ENCODE measurements at regions not wholly inside any gene's neighbourhood (a gene's known extent, or its start where the extent isn't known, plus 50 kb on each side); places are given as distances from the start of the nearest gene placed in this dataset.
A peak's percentile ranks its signal among the peaks of the same experiment; 100 is the strongest.

DNA sequence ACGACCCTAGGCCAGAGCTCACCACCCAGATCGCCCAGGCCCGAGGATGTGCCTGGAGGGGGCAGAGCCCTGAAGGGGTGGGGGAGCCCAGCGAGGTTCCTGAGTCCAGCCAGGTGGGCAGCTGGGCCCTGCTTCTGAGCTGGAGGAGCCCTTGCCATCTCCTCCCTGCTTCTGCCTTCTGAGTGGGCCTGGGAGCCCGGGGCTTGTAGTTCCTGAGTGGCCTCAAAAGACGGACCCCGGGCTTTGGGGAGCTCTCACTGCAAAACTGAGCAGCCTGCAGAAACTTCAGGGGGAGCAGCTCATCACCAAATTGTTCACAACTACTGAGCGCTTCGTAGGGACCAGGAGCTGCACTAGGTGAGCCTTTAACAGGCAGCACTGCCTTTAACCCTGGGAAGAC, 112.1 kb downstream of the NCOR2 start:
- Histone ChIP-seq H3K36me3 (ENCODE audit: control insufficient read depth, insufficient read depth, low read length) (peaks cover 10% of the 10 kb centered on the region), H4K20me1 (ENCODE audit: control insufficient read depth, extremely low read depth, insufficient read depth, low read length) (no peaks in the 10 kb centered on the region)

DNA sequence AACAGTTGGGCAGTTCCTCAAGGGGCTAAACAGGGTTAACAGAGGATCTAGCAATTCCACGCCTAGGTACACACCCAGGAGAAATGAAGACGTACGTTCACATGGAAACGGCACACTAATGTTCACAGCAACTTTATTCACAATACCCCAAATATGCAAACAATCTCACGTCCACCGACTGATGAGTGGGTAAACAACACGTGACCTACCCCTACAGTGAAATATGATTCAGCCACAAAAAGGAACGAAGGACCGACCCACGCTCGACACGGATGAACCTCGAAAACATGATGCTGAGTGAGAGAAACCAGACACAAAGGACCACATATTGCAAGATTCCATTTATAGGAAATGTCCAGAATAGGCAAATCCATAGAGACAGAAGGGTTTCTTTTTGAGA, 112.7 kb downstream of the NCOR2 start:
- no peak overlapping the region for H3K4me3 ChIP-seq (replicated peaks in 1 of 4; ENCODE audit: control extremely low read depth in 1 of 4, insufficient read depth in 1 of 4, low read depth in 3 of 4, low read length in 4 of 4)
- peaks cover 29% of the 10 kb centered on the region for H3K4me1 ChIP-seq (ENCODE audit: control insufficient read depth, extremely low read depth, insufficient read depth, low read length)
- H3K36me3 ChIP-seq (ENCODE audit: control insufficient read depth, insufficient read depth, low read length) = peaks cover 8% of the 10 kb centered on the region
- H3K27me3 ChIP-seq (ENCODE audit: control insufficient read depth, insufficient read depth, low read length) = no peaks in the 10 kb centered on the region
- H3K4me2 ChIP-seq (ENCODE audit: extremely low read depth, insufficient read depth, low read length) = no peak overlapping the region
- no peaks in the 10 kb centered on the region for H3K9me3 ChIP-seq (ENCODE audit: control insufficient read depth, insufficient read depth, low read depth, low read length)
- H3K27ac ChIP-seq (ENCODE audit: insufficient read depth, low read length) = no peak overlapping the region
- H3K79me2 ChIP-seq (ENCODE audit: control insufficient read depth, insufficient read depth, low read length) = no peaks in the 10 kb centered on the region
- DNase-seq (ENCODE audit: low read depth in 2 of 2) = peak in 1 of 2 donors; percentile 63
- no peak overlapping the region for H2AFZ ChIP-seq (ENCODE audit: low read length)
- no peak overlapping the region for H3K9ac ChIP-seq (ENCODE audit: insufficient read depth, low read length)
- TF ChIP-seq CTCF (conservative IDR thresholded peaks at IDR 0.05 in 1 of 2, IDR thresholded peaks at IDR 0.05 in 1 of 2; ENCODE audit: low read depth in 1 of 2, low read length in 2 of 2) (no peak), EZH2 (IDR thresholded peaks at IDR 0.05; ENCODE audit: low read length, missing control alignments) (no peak)
- H4K20me1 ChIP-seq (ENCODE audit: control insufficient read depth, extremely low read depth, insufficient read depth, low read length) = no peaks in the 10 kb centered on the region

More for the DNA sequence above, 112.1 kb downstream of the NCOR2 start:
- no peak for DNase-seq (ENCODE audit: low read depth in 2 of 2)
- no peaks in the 10 kb centered on the region for H3K79me2 ChIP-seq (ENCODE audit: control insufficient read depth, insufficient read depth, low read length)
- H3K27ac ChIP-seq (ENCODE audit: insufficient read depth, low read length) = no peak overlapping the region
- H3K27me3 ChIP-seq (ENCODE audit: control insufficient read depth, insufficient read depth, low read length) = no peaks in the 10 kb centered on the region
- no peak for TF ChIP-seq CTCF (conservative IDR thresholded peaks at IDR 0.05 in 1 of 2, IDR thresholded peaks at IDR 0.05 in 1 of 2; ENCODE audit: low read depth in 1 of 2, low read length in 2 of 2)
- no peak for TF ChIP-seq EZH2 (IDR thresholded peaks at IDR 0.05; ENCODE audit: low read length, missing control alignments)
- H3K9ac ChIP-seq (ENCODE audit: insufficient read depth, low read length) = no peak overlapping the region
- H3K9me3 ChIP-seq (ENCODE audit: control insufficient read depth, insufficient read depth, low read depth, low read length) = no peaks in the 10 kb centered on the region
- H3K4me1 ChIP-seq (ENCODE audit: control insufficient read depth, extremely low read depth, insufficient read depth, low read length) = peaks cover 29% of the 10 kb centered on the region
- no peak overlapping the region for H3K4me3 ChIP-seq (replicated peaks in 1 of 4; ENCODE audit: control extremely low read depth in 1 of 4, insufficient read depth in 1 of 4, low read depth in 3 of 4, low read length in 4 of 4)
- H2AFZ ChIP-seq (ENCODE audit: low read length) = no peak overlapping the region
- H3K4me2 ChIP-seq (ENCODE audit: extremely low read depth, insufficient read depth, low read length) = no peak overlapping the region

GRCh38 chr12:124454352-124454725, 113.1 kb downstream of the NCOR2 start:
- peaks cover 29% of the 10 kb centered on the region for H3K4me1 ChIP-seq (ENCODE audit: control insufficient read depth, extremely low read depth, insufficient read depth, low read length)
- no peak for DNase-seq (ENCODE audit: low read depth in 2 of 2)
- no peaks in the 10 kb centered on the region for H3K9me3 ChIP-seq (ENCODE audit: control insufficient read depth, insufficient read depth, low read depth, low read length)
- H3K9ac ChIP-seq (ENCODE audit: insufficient read depth, low read length) = no peak overlapping the region
- H3K4me3 ChIP-seq (replicated peaks in 1 of 4; ENCODE audit: control extremely low read depth in 1 of 4, insufficient read depth in 1 of 4, low read depth in 3 of 4, low read length in 4 of 4) = no peak overlapping the region
- H2AFZ ChIP-seq (ENCODE audit: low read length) = no peak overlapping the region
- H3K27ac ChIP-seq (ENCODE audit: insufficient read depth, low read length) = peak overlapping the region; percentile 56
- no peak for TF ChIP-seq CTCF (conservative IDR thresholded peaks at IDR 0.05 in 1 of 2, IDR thresholded peaks at IDR 0.05 in 1 of 2; ENCODE audit: low read depth in 1 of 2, low read length in 2 of 2)
- TF ChIP-seq EZH2 (IDR thresholded peaks at IDR 0.05; ENCODE audit: low read length, missing control alignments) = no peak
- peaks cover 5% of the 10 kb centered on the region for H3K36me3 ChIP-seq (ENCODE audit: control insufficient read depth, insufficient read depth, low read length)
- H3K79me2 ChIP-seq (ENCODE audit: control insufficient read depth, insufficient read depth, low read length) = no peaks in the 10 kb centered on the region
- no peaks in the 10 kb centered on the region for H4K20me1 ChIP-seq (ENCODE audit: control insufficient read depth, extremely low read depth, insufficient read depth, low read length)
- H3K27me3 ChIP-seq (ENCODE audit: control insufficient read depth, insufficient read depth, low read length) = no peaks in the 10 kb centered on the region
- H3K4me2 ChIP-seq (ENCODE audit: extremely low read depth, insufficient read depth, low read length) = no peak overlapping the region

All from fibroblast of lung (primary cell).